ENCODE measurements at regions not wholly inside any gene's neighbourhood (a gene's known extent, or its start where the extent isn't known, plus 50 kb on each side); places are given as distances from the start of the nearest gene placed in this dataset.

DNA sequence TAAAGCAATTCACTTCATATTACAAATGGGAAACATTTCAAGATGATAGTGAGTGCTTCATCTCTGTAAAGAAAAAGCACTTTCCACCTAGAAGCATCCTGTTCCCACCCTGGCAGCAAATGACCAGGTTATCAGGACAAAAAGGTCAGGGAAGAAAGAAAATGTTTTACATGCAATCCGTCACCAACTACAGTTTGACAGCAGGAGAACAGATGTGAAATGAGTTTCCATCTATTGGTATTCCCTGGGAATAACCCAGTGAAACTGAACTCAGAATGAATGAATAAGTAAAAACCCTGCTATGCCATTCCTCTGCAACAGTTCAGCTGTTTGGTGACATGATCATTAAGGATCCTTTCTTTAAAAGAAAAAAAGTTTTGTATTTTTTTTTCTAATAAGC, 67.6 kb downstream of the HTR1A start:
- DNase-seq: no peak
- Mint-ChIP-seq H3K9me3 (peaks cover 5 to 12% of the 10 kb centered on the region in 2 donors), H3K27ac (no peak overlapping the region), H3K4me1 (no peaks in the 10 kb centered on the region), H3K27me3 (no peaks in the 10 kb centered on the region), H3K4me3 (no peak overlapping the region)
- ATAC-seq: no peak

GRCh38 chr5:63878788-63879187, 83.5 kb downstream of the HTR1A start:
- Mint-ChIP-seq H3K9me3 (peaks cover 5 to 8% of the 10 kb centered on the region in 2 donors), H3K27ac (no peak overlapping the region), H3K27me3 (no peaks in the 10 kb centered on the region), H3K4me1 (no peaks in the 10 kb centered on the region), H3K4me3 (no peak overlapping the region)
- DNase-seq: no peak
- ATAC-seq: no peak

GRCh38 chr5:63877961-63878360, 84.3 kb downstream of the HTR1A start:
- no peak for DNase-seq
- ATAC-seq: no peak
- peak overlapping the region in 1 of 2 donors; percentile 50 for H3K27ac Mint-ChIP-seq
- no peak overlapping the region for H3K4me3 Mint-ChIP-seq
- H3K9me3 Mint-ChIP-seq: peaks cover 5 to 8% of the 10 kb centered on the region in 2 donors
- no peaks in the 10 kb centered on the region for H3K4me1 Mint-ChIP-seq
- no peaks in the 10 kb centered on the region for H3K27me3 Mint-ChIP-seq

- no peak for DNase-seq
- Mint-ChIP-seq H3K4me3 (no peak overlapping the region), H3K27me3 (no peaks in the 10 kb centered on the region), H3K27ac (no peak overlapping the region), H3K4me1 (no peaks in the 10 kb centered on the region), H3K9me3 (peaks cover 15 to 18% of the 10 kb centered on the region in 2 donors)
- no peak for ATAC-seq
Measured at GRCh38 chr5:63860379-63860778, 101.9 kb downstream of the HTR1A start.

DNA sequence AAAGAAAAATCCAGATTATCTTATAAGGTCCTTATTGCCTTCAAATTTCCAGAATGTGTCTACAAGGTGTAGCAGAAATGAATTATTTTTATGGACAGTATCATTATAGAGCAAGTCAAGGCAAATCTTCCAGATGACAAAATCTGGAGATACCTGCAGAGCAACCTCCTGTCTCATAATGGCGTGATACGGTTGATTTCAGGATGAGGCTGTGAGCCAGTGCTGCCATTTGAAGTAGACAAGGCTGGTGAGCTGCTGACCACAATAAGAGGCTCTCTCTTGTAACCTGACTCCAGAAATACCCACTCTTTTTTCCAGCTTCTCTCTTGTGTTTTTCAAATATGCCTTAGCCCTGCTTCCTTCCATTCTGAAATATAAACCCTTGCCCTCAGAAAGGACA, 108.2 kb downstream of the HTR1A start:
- H3K4me3 Mint-ChIP-seq: no peak overlapping the region
- H3K27ac Mint-ChIP-seq: peak overlapping the region in 1 of 2 donors; percentile 27
- H3K27me3 Mint-ChIP-seq: no peaks in the 10 kb centered on the region
- no peak for ATAC-seq
- no peaks in the 10 kb centered on the region for H3K4me1 Mint-ChIP-seq
- no peak for DNase-seq
- H3K9me3 Mint-ChIP-seq: peaks cover 1 to 2% of the 10 kb centered on the region in 2 donors

DNA sequence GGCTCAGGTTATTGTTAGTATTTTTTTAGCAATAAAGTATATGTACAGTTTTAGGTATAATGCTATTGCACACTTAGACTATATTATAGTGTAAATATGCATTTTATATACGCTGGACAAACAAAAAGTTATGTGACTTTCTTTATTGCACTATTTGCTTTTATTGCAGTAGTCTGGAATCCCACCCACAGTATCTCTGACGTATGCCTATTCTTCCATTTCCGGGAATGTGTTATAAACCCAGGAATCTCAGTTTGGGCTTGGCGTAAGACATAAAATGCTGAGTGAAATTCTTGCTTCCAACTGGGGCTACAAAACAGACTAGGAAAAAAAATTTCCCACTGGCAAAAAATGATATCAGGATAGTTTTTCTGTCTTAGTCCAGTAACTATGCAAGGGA, 119.1 kb downstream of the HTR1A start:
- no peaks in the 10 kb centered on the region for H3K27me3 Mint-ChIP-seq
- DNase-seq: no peak
- H3K27ac Mint-ChIP-seq: no peak overlapping the region
- ATAC-seq: no peak
- H3K9me3 Mint-ChIP-seq: peaks cover 9% of the 10 kb centered on the region in 2 donors
- no peaks in the 10 kb centered on the region for H3K4me1 Mint-ChIP-seq
- H3K4me3 Mint-ChIP-seq: no peak overlapping the region

DNA sequence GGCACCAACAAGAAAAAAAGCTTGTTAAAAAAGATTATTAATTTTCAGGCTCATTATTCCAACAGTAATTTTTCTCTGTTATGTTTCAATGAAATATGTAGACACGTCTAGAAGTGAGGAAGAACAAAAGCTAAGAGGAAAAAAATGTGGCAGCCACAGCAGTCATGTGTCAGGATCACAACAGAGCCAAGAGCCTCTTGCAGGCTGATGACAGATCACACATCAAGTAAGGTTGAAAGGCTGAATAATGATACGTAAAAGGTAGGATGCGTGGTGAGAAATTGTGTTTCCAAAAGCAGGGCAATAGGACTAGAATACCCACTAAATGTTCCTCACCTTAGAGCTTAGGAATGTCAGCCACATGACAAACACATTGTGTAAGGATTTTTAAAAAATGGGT, 124.8 kb downstream of the HTR1A start:
- Mint-ChIP-seq H3K4me3 (no peak overlapping the region), H3K27me3 (no peaks in the 10 kb centered on the region), H3K4me1 (no peaks in the 10 kb centered on the region), H3K27ac (no peak overlapping the region), H3K9me3 (peaks cover 0 to 4% of the 10 kb centered on the region in 2 donors)
- ATAC-seq (no peak), DNase-seq (no peak)

DNA sequence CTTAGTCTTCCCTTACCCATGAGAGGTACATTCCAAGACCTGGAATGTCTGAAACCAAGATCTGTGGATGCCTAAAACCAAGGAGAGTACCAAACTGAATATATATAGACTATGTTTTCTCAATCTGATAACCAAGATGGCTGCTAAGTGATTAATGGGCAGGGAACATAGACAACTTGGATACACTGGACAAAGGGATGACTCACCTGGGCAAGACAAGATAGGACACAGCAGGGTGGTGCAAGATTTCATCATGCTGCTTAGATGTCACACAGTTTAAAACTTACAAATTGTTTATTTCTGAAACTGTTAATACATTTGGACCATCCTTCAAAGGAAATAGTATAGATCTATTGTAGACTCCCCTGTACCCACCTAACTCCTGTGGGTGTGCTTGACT, 130.9 kb downstream of the HTR1A start:
- H3K4me3 Mint-ChIP-seq: no peak overlapping the region
- no peaks in the 10 kb centered on the region for H3K27me3 Mint-ChIP-seq
- H3K9me3 Mint-ChIP-seq: peaks cover 3 to 7% of the 10 kb centered on the region in 2 donors
- no peak overlapping the region for H3K27ac Mint-ChIP-seq
- DNase-seq (no peak), ATAC-seq (no peak)
- H3K4me1 Mint-ChIP-seq: no peaks in the 10 kb centered on the region

GRCh38 chr5:63825984-63826383, 136.3 kb downstream of the HTR1A start:
- Mint-ChIP-seq H3K4me1 (no peaks in the 10 kb centered on the region), H3K4me3 (no peak overlapping the region), H3K27me3 (no peaks in the 10 kb centered on the region), H3K27ac (no peak overlapping the region), H3K9me3 (peaks cover 0 to 5% of the 10 kb centered on the region in 2 donors)
- ATAC-seq (no peak), DNase-seq (no peak)

GRCh38 chr5:63823583-63823982, 138.7 kb downstream of the HTR1A start:
- no peak for ATAC-seq
- H3K4me3 Mint-ChIP-seq: no peak overlapping the region
- no peak overlapping the region for H3K27ac Mint-ChIP-seq
- DNase-seq: no peak
- no peaks in the 10 kb centered on the region for H3K27me3 Mint-ChIP-seq
- no peaks in the 10 kb centered on the region for H3K4me1 Mint-ChIP-seq
- H3K9me3 Mint-ChIP-seq: peaks cover 0 to 5% of the 10 kb centered on the region in 2 donors

DNA sequence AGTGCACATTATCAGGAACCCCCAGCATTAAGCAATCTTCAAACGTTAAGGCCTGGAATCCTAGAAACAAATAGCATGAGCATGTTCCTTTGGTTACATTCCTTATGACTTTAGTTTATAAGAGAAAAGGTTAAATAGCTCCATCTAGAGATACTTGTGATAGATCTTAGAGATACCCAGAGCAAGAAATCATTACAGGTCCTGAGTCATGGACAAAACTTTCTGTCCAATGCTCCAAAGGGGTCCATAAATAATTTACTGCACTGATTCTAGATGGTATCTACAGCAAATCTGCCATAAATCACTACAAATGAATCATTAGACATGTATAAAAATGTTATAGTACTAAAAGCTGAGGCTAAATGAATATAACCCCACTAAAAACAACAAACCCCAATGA, 139.6 kb downstream of the HTR1A start:
- DNase-seq (no peak), ATAC-seq (no peak)
- Mint-ChIP-seq H3K4me1 (no peaks in the 10 kb centered on the region), H3K27me3 (no peaks in the 10 kb centered on the region), H3K4me3 (no peak overlapping the region), H3K27ac (no peak overlapping the region), H3K9me3 (peaks cover 0 to 5% of the 10 kb centered on the region in 2 donors)

GRCh38 chr5:63820577-63820976, 141.7 kb downstream of the HTR1A start:
- DNase-seq: no peak
- no peak for ATAC-seq
- Mint-ChIP-seq H3K9me3 (peaks cover 0 to 11% of the 10 kb centered on the region in 2 donors), H3K4me1 (no peaks in the 10 kb centered on the region), H3K4me3 (no peak overlapping the region), H3K27me3 (no peaks in the 10 kb centered on the region), H3K27ac (no peak overlapping the region)

DNA sequence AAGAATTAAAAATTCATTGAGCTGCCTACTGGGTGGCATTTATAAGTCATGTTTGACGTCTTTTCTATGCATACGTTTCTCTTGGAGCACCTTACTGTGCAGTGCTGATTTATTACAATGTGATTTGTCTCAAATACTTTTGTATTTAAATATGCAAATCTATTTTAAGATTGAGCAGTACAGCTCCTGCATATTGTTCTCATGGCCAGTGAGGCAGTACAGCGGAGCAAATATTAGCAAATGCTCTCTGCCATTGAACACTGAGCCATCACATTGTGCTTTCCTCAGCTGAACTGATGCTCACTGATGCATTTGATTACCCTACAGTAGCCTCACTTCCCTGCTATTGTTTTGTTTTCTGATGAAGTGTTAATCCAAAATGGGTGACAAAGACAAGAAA, 149.6 kb downstream of the HTR1A start:
- DNase-seq (no peak), ATAC-seq (no peak)
- no peaks in the 10 kb centered on the region for H3K4me1 Mint-ChIP-seq
- H3K27ac Mint-ChIP-seq: no peak overlapping the region
- no peaks in the 10 kb centered on the region for H3K27me3 Mint-ChIP-seq
- H3K4me3 Mint-ChIP-seq: no peak overlapping the region
- H3K9me3 Mint-ChIP-seq: peaks cover 9 to 25% of the 10 kb centered on the region in 2 donors

DNA sequence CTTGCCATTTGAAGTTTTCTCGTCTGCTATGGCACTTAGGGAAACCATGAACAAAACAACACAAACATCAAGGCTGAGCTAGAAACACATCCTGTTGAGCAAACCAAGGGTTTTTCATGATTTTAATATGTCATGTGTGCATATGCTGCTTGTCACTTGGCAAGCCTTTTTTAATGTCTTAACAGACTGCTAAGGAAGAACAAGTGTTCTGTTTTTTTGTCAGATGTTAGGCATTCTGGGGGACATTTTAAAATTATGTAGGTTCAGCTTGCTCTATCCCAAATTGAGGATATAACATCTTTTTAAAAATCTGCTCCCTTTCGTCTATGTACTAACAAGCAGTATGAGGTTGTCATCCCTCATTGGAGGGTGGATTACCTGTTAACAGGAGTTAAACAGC, 150.3 kb downstream of the HTR1A start:
- Mint-ChIP-seq H3K27me3 (no peaks in the 10 kb centered on the region), H3K9me3 (peaks cover 9 to 25% of the 10 kb centered on the region in 2 donors), H3K4me1 (no peaks in the 10 kb centered on the region), H3K4me3 (no peak overlapping the region), H3K27ac (no peak overlapping the region)
- no peak for DNase-seq
- ATAC-seq: no peak

- no peak for ATAC-seq
- H3K27ac Mint-ChIP-seq: no peak overlapping the region
- no peaks in the 10 kb centered on the region for H3K4me1 Mint-ChIP-seq
Measured at GRCh38 chr5:63811286-63811685, 151.0 kb downstream of the HTR1A start.

DNA sequence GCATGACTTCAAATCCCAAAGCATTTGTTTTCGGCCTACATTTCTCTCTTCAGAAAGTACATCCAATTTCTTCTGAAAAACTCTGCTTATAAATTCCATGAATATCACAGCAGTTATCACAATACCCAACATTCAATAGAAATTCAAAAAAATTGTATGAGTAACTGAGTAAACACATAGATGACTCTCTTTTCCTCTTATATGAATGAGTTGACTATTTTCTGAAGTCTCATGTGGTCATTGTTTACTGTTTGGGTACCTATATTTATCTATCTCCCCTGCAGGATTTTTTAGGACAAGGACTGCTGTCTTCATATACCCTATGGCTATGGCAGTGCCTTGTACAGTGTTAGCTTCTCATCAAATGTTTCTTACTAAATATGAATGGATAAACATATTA, 157.1 kb downstream of the HTR1A start:
- Mint-ChIP-seq H3K4me3 (no peak overlapping the region), H3K9me3 (peaks cover 0 to 5% of the 10 kb centered on the region in 2 donors), H3K27me3 (no peaks in the 10 kb centered on the region), H3K27ac (no peak overlapping the region), H3K4me1 (no peaks in the 10 kb centered on the region)
- DNase-seq (no peak), ATAC-seq (no peak)

More at GRCh38 chr5:63811286-63811685, 151.0 kb downstream of the HTR1A start:
- Mint-ChIP-seq H3K27me3 (no peaks in the 10 kb centered on the region), H3K9me3 (peaks cover 9 to 20% of the 10 kb centered on the region in 2 donors), H3K4me3 (no peak overlapping the region)
- no peak for DNase-seq

- no peaks in the 10 kb centered on the region for H3K27me3 Mint-ChIP-seq
Measured at GRCh38 chr5:63803165-63803564, 159.1 kb downstream of the HTR1A start.

More at GRCh38 chr5:63803165-63803564, 159.1 kb downstream of the HTR1A start:
- Mint-ChIP-seq H3K9me3 (peaks cover 0 to 10% of the 10 kb centered on the region in 2 donors), H3K4me3 (no peak overlapping the region), H3K27ac (no peak overlapping the region), H3K4me1 (no peaks in the 10 kb centered on the region)
- DNase-seq: no peak
- ATAC-seq: no peak

Data from stimulated activated naive CD8-positive, alpha-beta T cell treated with anti-CD3 and anti-CD28 coated beads, Interleukin-15, amount 100 ng/mL, for 72 hours (primary cell).